HEK293 (cell line): ENCODE measurements at regions not wholly inside any gene's neighbourhood (a gene's known extent, or its start where the extent isn't known, plus 50 kb on each side); places are given as distances from the start of the nearest gene placed in this dataset.

Experiments
- CTCF ChIA-PET: fragments of 350-600 bp; formaldehyde crosslinking; extraction: SDS; loops from one replicate; lab custom pipeline; 2021; ENCODE audit warnings: antibody characterized with exemption; lab: Yijun Ruan, JAX
- POLR2A ChIA-PET: fragments of 300-600 bp; formaldehyde crosslinking; extraction: SDS; loops from one replicate; lab custom pipeline; 2020; ENCODE audit warnings: antibody characterized with exemption, inconsistent platforms; lab: Yijun Ruan, JAX
- H3K27ac ChIP-seq: fragments of 200-500 bp; sonication (Bioruptor generic); 2 replicates; pipeline ENCODE4 v1.5.1; 2014; ENCODE audit warnings: low read depth, low read length, control low read depth, inconsistent platforms; ENCODE audit errors: extremely low read depth
- H3K36me3 ChIP-seq, 2 experiments: fragments of 200-500 bp in 1 of 2; sonication (Bioruptor generic) in 1 of 2; 1 replicate in 1 of 2; 2 replicates in 1 of 2; pipeline ENCODE4 v1.5.1; 2014 to 2017; ENCODE audit warnings: inconsistent platforms in 2 of 2, low read length in 2 of 2; ENCODE audit not compliant: control insufficient read depth in 2 of 2, insufficient read depth in 1 of 2
- H3K4me1 ChIP-seq: fragments of 200-500 bp; sonication (Bioruptor generic); 2 replicates; pipeline ENCODE4 v1.5.1; 2014; ENCODE audit warnings: mild to moderate bottlenecking, low read length, inconsistent platforms; ENCODE audit not compliant: control insufficient read depth, insufficient read depth
- H3K4me3 ChIP-seq: 2 replicates; pipeline ENCODE4 v1.5.1; 2011; ENCODE audit warnings: low read depth, mild to moderate bottlenecking, control low read depth, low read length, moderate library complexity
- H3K9me3 ChIP-seq: fragments of 200-500 bp; sonication (Bioruptor generic); 2 replicates; pipeline ENCODE4 v1.5.1; 2014; ENCODE audit warnings: low read depth, low read length, inconsistent platforms; ENCODE audit not compliant: control insufficient read depth, insufficient read depth
- EGR2 ChIP-seq: fragments of 450-650 bp; formaldehyde crosslinking; IDR thresholded peaks from 2 replicates; pipeline ENCODE4 v1.5.1; 2016; ENCODE audit warnings: low read depth, missing biosample characterization, missing genetic modification characterization
- FEZF1 ChIP-seq: fragments of 450-650 bp; formaldehyde crosslinking; IDR thresholded peaks from 2 replicates; pipeline ENCODE4 v1.5.1; 2016; ENCODE audit warnings: missing biosample characterization, missing genetic modification characterization
- KLF8 ChIP-seq: fragments of 450-650 bp; formaldehyde crosslinking; IDR thresholded peaks from 2 replicates; pipeline ENCODE4 v1.5.1; 2016; ENCODE audit warnings: missing biosample characterization, missing genetic modification characterization
- SALL2 ChIP-seq: fragments of 450-650 bp; formaldehyde crosslinking; IDR thresholded peaks from 2 replicates; pipeline ENCODE4 v1.5.0; 2017; ENCODE audit warnings: missing biosample characterization, mild to moderate bottlenecking, missing genetic modification characterization, borderline replicate concordance
- YY2 ChIP-seq: fragments of 450-650 bp; formaldehyde crosslinking; IDR thresholded peaks from 2 replicates; pipeline ENCODE4 v1.5.1; 2016; ENCODE audit warnings: missing biosample characterization, missing genetic modification characterization
- ZBTB48 ChIP-seq: fragments of 450-650 bp; formaldehyde crosslinking; IDR thresholded peaks from 2 replicates; pipeline ENCODE4 v1.5.1; 2016; ENCODE audit warnings: missing biosample characterization, missing genetic modification characterization
- ZBTB8A ChIP-seq: fragments of 450-650 bp; formaldehyde crosslinking; IDR thresholded peaks from 2 replicates; pipeline ENCODE4 v1.5.1; 2016; ENCODE audit warnings: missing biosample characterization, missing genetic modification characterization
- ZNF114 ChIP-seq: fragments of 450-650 bp; formaldehyde crosslinking; IDR thresholded peaks from 2 replicates; pipeline ENCODE4 v1.5.0; 2017; ENCODE audit warnings: missing biosample characterization, missing genetic modification characterization
- ZNF133 ChIP-seq: fragments of 450-650 bp; formaldehyde crosslinking; IDR thresholded peaks from 2 replicates; pipeline ENCODE4 v1.5.1; 2016; ENCODE audit warnings: missing biosample characterization, missing genetic modification characterization
- ZNF18 ChIP-seq: fragments of 450-650 bp; formaldehyde crosslinking; IDR thresholded peaks from 2 replicates; pipeline ENCODE4 v1.5.1; 2016; ENCODE audit warnings: missing biosample characterization, missing genetic modification characterization
- ZNF391 ChIP-seq: fragments of 450-650 bp; formaldehyde crosslinking; IDR thresholded peaks from 2 replicates; pipeline ENCODE4 v1.5.1; 2016; ENCODE audit warnings: low read depth, missing biosample characterization, missing genetic modification characterization, borderline replicate concordance
- ZNF404 ChIP-seq: fragments of 450-650 bp; formaldehyde crosslinking; IDR thresholded peaks from 2 replicates; pipeline ENCODE4 v1.5.1; 2017; ENCODE audit warnings: missing biosample characterization, missing genetic modification characterization
- ZNF513 ChIP-seq: fragments of 450-650 bp; IDR thresholded peaks from 2 replicates; pipeline ENCODE4 v1.5.1; 2018; ENCODE audit warnings: missing biosample characterization, missing genetic modification characterization
- ZNF518A ChIP-seq: fragments of 450-650 bp; formaldehyde crosslinking; conservative IDR thresholded peaks from 2 replicates; pipeline ENCODE4 v1.5.1; 2016; ENCODE audit warnings: low read depth, missing biosample characterization, missing genetic modification characterization
- ZNF658 ChIP-seq: fragments of 450-650 bp; formaldehyde crosslinking; IDR thresholded peaks from 2 replicates; pipeline ENCODE4; 2016; ENCODE audit warnings: missing biosample characterization, missing genetic modification characterization
- ZNF830 ChIP-seq: fragments of 450-650 bp; IDR thresholded peaks from 2 replicates; pipeline ENCODE4 v1.5.0; 2018; ENCODE audit warnings: missing biosample characterization, missing genetic modification characterization, low read depth, mild to moderate bottlenecking, moderate library complexity
- ZXDB ChIP-seq: fragments of 450-650 bp; formaldehyde crosslinking; IDR thresholded peaks from 2 replicates; pipeline ENCODE4 v1.5.1; 2016; ENCODE audit warnings: missing biosample characterization, missing genetic modification characterization
- TF ChIP-seq, protein P1 (sequence below): fragments of 450-650 bp; formaldehyde crosslinking; IDR thresholded peaks from 2 replicates; pipeline ENCODE4 v1.5.1; 2016; ENCODE audit warnings: missing biosample characterization, missing genetic modification characterization
- TF ChIP-seq, protein P2 (sequence below): fragments of 450-650 bp; formaldehyde crosslinking; IDR thresholded peaks from 2 replicates; pipeline ENCODE4 v1.5.1; 2016; ENCODE audit warnings: missing biosample characterization, missing genetic modification characterization

DNA sequence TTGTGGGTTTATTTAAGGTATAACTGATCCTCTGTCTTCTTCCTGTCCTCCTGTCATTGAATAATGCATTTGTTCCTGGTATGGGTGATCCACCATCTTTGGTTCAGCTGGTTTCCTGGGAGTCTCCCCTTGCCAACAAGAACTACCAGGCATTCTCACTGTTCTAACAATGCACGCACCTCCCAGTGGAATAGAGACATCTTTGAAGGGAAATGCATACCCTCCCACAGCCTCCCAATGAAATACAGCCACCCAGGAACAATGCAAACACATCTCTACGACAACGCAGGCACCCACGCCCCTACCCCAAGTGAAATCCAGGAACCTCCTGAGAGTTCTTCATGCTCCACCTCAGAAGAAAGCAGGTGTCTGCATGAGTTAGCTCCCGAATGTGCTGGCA lies 318.0 kb downstream of the SOX11 start:
- POLR2A ChIA-PET, result no interaction called here
- Histone ChIP-seq H3K27ac (no peak overlapping the region), H3K4me1 (no peaks in the 10 kb centered on the region), H3K4me3 (no peak overlapping the region), H3K36me3 (no peaks in the 10 kb centered on the region)
- CTCF ChIA-PET, result no interaction called here
- TF ChIP-seq EGR2 (tag by site-specific recombination), result no peak
- no peak for TF ChIP-seq ZNF114 (tag by site-specific recombination)
- TF ChIP-seq SALL2 (tag by site-specific recombination), result no peak
- no peak for TF ChIP-seq ZNF658
- TF ChIP-seq YY2, result no peak
- no peak for TF ChIP-seq ZNF518A (tag by site-specific recombination)
- no peak for TF ChIP-seq ZXDB (tag by site-specific recombination)
- TF ChIP-seq ZNF391 (tag by site-specific recombination), result no peak
- TF ChIP-seq ZNF830 (tag by site-specific recombination), result no peak
- TF ChIP-seq ZBTB8A, result no peak
- TF ChIP-seq, protein P1, sequence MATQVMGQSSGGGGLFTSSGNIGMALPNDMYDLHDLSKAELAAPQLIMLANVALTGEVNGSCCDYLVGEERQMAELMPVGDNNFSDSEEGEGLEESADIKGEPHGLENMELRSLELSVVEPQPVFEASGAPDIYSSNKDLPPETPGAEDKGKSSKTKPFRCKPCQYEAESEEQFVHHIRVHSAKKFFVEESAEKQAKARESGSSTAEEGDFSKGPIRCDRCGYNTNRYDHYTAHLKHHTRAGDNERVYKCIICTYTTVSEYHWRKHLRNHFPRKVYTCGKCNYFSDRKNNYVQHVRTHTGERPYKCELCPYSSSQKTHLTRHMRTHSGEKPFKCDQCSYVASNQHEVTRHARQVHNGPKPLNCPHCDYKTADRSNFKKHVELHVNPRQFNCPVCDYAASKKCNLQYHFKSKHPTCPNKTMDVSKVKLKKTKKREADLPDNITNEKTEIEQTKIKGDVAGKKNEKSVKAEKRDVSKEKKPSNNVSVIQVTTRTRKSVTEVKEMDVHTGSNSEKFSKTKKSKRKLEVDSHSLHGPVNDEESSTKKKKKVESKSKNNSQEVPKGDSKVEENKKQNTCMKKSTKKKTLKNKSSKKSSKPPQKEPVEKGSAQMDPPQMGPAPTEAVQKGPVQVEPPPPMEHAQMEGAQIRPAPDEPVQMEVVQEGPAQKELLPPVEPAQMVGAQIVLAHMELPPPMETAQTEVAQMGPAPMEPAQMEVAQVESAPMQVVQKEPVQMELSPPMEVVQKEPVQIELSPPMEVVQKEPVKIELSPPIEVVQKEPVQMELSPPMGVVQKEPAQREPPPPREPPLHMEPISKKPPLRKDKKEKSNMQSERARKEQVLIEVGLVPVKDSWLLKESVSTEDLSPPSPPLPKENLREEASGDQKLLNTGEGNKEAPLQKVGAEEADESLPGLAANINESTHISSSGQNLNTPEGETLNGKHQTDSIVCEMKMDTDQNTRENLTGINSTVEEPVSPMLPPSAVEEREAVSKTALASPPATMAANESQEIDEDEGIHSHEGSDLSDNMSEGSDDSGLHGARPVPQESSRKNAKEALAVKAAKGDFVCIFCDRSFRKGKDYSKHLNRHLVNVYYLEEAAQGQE (tag by site-specific recombination), result no peak
- TF ChIP-seq ZNF513, result no peak
- no peak for TF ChIP-seq ZBTB48 (tag by site-specific recombination)
- TF ChIP-seq ZNF133 (tag by site-specific recombination), result no peak
- TF ChIP-seq ZNF404 (tag by site-specific recombination), result no peak
- TF ChIP-seq ZNF18 (tag by site-specific recombination), result no peak
- TF ChIP-seq, protein P2, sequence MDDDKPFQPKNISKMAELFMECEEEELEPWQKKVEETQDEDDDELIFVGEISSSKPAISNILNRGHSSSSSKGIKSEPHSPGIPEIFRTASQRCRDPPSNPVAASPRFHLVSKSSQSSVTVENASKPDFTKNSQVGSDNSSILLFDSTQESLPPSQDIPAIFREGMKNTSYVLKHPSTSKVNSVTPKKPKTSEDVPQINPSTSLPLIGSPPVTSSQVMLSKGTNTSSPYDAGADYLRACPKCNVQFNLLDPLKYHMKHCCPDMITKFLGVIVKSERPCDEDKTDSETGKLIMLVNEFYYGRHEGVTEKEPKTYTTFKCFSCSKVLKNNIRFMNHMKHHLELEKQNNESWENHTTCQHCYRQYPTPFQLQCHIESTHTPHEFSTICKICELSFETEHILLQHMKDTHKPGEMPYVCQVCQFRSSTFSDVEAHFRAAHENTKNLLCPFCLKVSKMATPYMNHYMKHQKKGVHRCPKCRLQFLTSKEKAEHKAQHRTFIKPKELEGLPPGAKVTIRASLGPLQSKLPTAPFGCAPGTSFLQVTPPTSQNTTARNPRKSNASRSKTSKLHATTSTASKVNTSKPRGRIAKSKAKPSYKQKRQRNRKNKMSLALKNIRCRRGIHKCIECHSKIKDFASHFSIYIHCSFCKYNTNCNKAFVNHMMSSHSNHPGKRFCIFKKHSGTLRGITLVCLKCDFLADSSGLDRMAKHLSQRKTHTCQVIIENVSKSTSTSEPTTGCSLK (tag by site-specific recombination), result no peak
- TF ChIP-seq KLF8 (tag by site-specific recombination), result no peak
- no peak for TF ChIP-seq FEZF1 (tag by site-specific recombination)
- TF ChIP-seq, all 188 proteins: peak for 0
- no peaks in the 10 kb centered on the region for H3K9me3 ChIP-seq
